Inferior parietal cortex (tissue), 1 donor: ENCODE measurements at regions not wholly inside any gene's neighbourhood (a gene's known extent, or its start where the extent isn't known, plus 50 kb on each side); places are given as distances from the start of the nearest gene placed in this dataset.
"Not testable (repeated sequence)": the region's sequence is repeated elsewhere in the genome, so short reads cannot be mapped to it uniquely, and the experiment has no call there.

ENCODE experiments used
- DNase-seq: peaks from one replicate; pipeline ENCODE4 v3.0.0-alpha.2; 2016; ENCODE audit errors: extremely low spot score

- no peak for DNase-seq
These were observed 87.2 kb upstream of the CTBP2 start for GRCh38 chr10:125247576-125247975.

GRCh38 chr10:125243532-125244253, 83.3 kb upstream of the CTBP2 start:
- no peak for DNase-seq

- no peak for DNase-seq
These were observed 78.3 kb upstream of the CTBP2 start for GRCh38 chr10:125238682-125239081.

- no peak for DNase-seq
These were observed 75.7 kb upstream of the CTBP2 start for GRCh38 chr10:125236091-125236490.

- DNase-seq, result no peak
These were observed 75.0 kb upstream of the CTBP2 start for GRCh38 chr10:125235093-125236069.

GRCh38 chr10:125234576-125234975, 74.2 kb upstream of the CTBP2 start:
- DNase-seq, result not testable (repeated sequence)

GRCh38 chr10:125233726-125234125, 73.4 kb upstream of the CTBP2 start:
- no peak for DNase-seq

- no peak for DNase-seq
These were observed 72.5 kb upstream of the CTBP2 start for GRCh38 chr10:125232841-125233240.

- DNase-seq, result no peak
These were observed 71.6 kb upstream of the CTBP2 start for GRCh38 chr10:125231813-125232475.

GRCh38 chr10:125231116-125231812, 70.9 kb upstream of the CTBP2 start:
- DNase-seq, result no peak

- no peak for DNase-seq
These were observed 69.9 kb upstream of the CTBP2 start for GRCh38 chr10:125230251-125230650.

GRCh38 chr10:125228245-125228940, 68.0 kb upstream of the CTBP2 start:
- DNase-seq, result not testable (repeated sequence)

- no peak for DNase-seq
These were observed 67.2 kb upstream of the CTBP2 start for GRCh38 chr10:125227546-125227945.

- no peak for DNase-seq
These were observed 66.5 kb upstream of the CTBP2 start for GRCh38 chr10:125226823-125227222.

GRCh38 chr10:125226005-125226404, 65.6 kb upstream of the CTBP2 start:
- DNase-seq, result no peak

GRCh38 chr10:125225051-125225450, 64.7 kb upstream of the CTBP2 start:
- DNase-seq, result no peak

GRCh38 chr10:125222515-125223308, 62.3 kb upstream of the CTBP2 start:
- no peak for DNase-seq

GRCh38 chr10:125221716-125222115, 61.4 kb upstream of the CTBP2 start:
- no peak for DNase-seq

- no peak for DNase-seq
These were observed 59.4 kb upstream of the CTBP2 start for GRCh38 chr10:125219776-125220175.

- DNase-seq, result no peak
These were observed 58.6 kb upstream of the CTBP2 start for GRCh38 chr10:125218967-125219366.
